Keratinocyte (primary cell): ENCODE measurements at regions not wholly inside any gene's neighbourhood (a gene's known extent, or its start where the extent isn't known, plus 50 kb on each side); places are given as distances from the start of the nearest gene placed in this dataset.

Experiments used
- DNase-seq: peaks from one replicate; pipeline ENCODE4 v3.0.0-alpha.2; 2011; ENCODE audit warnings: low read depth, missing footprints, low spot score
- FAIRE-seq: peaks from 2 replicates; lab custom pipeline; 2011; peaks lifted over from hg19 to GRCh38; lab: Jason Lieb, UNC
- H2AFZ ChIP-seq: 2 replicates; pipeline ENCODE4 v1.6.0; 2012; ENCODE audit warnings: low read length, control low read depth, inconsistent platforms; ENCODE audit not compliant: control insufficient read depth
- H3K27ac ChIP-seq: 2 replicates; pipeline ENCODE4 v1.5.1; 2011; ENCODE audit warnings: low read length; ENCODE audit not compliant: control insufficient read depth, insufficient read depth
- H3K27me3 ChIP-seq: 3 replicates; pipeline ENCODE4 v1.6.0; 2011; ENCODE audit warnings: low read length; ENCODE audit not compliant: control insufficient read depth, insufficient read depth; ENCODE audit errors: extremely low read depth
- H3K36me3 ChIP-seq, 2 experiments: 2 replicates in 1 of 2; 3 replicates in 1 of 2; pipeline ENCODE4 v1.5.1; 2011; ENCODE audit warnings: low read length in 2 of 2, mild to moderate bottlenecking in 1 of 2; ENCODE audit not compliant: control insufficient read depth in 2 of 2, insufficient read depth in 2 of 2; ENCODE audit errors: extremely low read depth in 1 of 2
- H3K4me1 ChIP-seq: 3 replicates; pipeline ENCODE4 v1.5.1; 2011; ENCODE audit warnings: low read length; ENCODE audit not compliant: control insufficient read depth, insufficient read depth; ENCODE audit errors: extremely low read depth
- H3K4me2 ChIP-seq: 3 replicates; pipeline ENCODE4 v1.6.0; 2011; ENCODE audit warnings: low read depth, low read length; ENCODE audit not compliant: control insufficient read depth, insufficient read depth; ENCODE audit errors: extremely low read depth
- H3K4me3 ChIP-seq, 3 experiments: fragments of 200-600 bp in 1 of 3; sonication (generic) in 1 of 3; 2 replicates in 2 of 3; 3 replicates in 1 of 3; pipeline ENCODE4 v1.5.1; 2011 to 2016; ENCODE audit warnings: low read length in 3 of 3, mild to moderate bottlenecking in 3 of 3, control low read depth in 2 of 3, inconsistent platforms in 1 of 3, low read depth in 1 of 3, mixed read lengths in 1 of 3, mixed run types in 1 of 3, moderate library complexity in 1 of 3; ENCODE audit not compliant: control insufficient read depth in 2 of 3, insufficient read depth in 2 of 3; ENCODE audit errors: extremely low read depth in 1 of 3
- H3K79me2 ChIP-seq: 2 replicates; pipeline ENCODE4 v1.6.0; 2012; ENCODE audit warnings: low read length; ENCODE audit not compliant: control insufficient read depth, insufficient read depth
- H3K9ac ChIP-seq: 3 replicates; pipeline ENCODE4 v1.6.0; 2011; ENCODE audit warnings: low read length; ENCODE audit not compliant: control insufficient read depth, insufficient read depth; ENCODE audit errors: extremely low read depth
- H3K9me1 ChIP-seq: 3 replicates; pipeline ENCODE4 v1.6.0; 2011; ENCODE audit warnings: low read length; ENCODE audit not compliant: control insufficient read depth, insufficient read depth; ENCODE audit errors: extremely low read depth
- H3K9me3 ChIP-seq: 2 replicates; pipeline ENCODE4 v1.5.1; 2012; ENCODE audit warnings: low read depth, low read length; ENCODE audit not compliant: control insufficient read depth
- H4K20me1 ChIP-seq: 3 replicates; pipeline ENCODE4 v1.6.0; 2011; ENCODE audit warnings: low read length; ENCODE audit not compliant: control insufficient read depth, insufficient read depth; ENCODE audit errors: extremely low read depth
- EZH2 ChIP-seq: IDR thresholded peaks from one replicate; pipeline ENCODE4 v1.6.1; 2012; ENCODE audit warnings: inconsistent platforms, mild to moderate bottlenecking, low read length, moderate library complexity
- dilution Hi-C: fragments of 300-500 bp; cut with MboI; formaldehyde crosslinking; loops from one replicate; pipeline ENCODE4 v1.7.0; 2020; ENCODE audit warnings: low sequenced_read_pairs; ENCODE audit not compliant: extremely low pct_ligation_motif_present
- TF ChIP-seq, protein P1 (sequence below), 3 experiments: IDR thresholded peaks in 1 of 3; conservative IDR thresholded peaks in 1 of 3; optimal IDR thresholded peaks in 1 of 3; 2 replicates in 2 of 3; 3 replicates in 1 of 3; pipeline versions ENCODE3 to v1.5.1; 2011; ENCODE audit warnings: low read length in 3 of 3, mild to moderate bottlenecking in 3 of 3, moderate library complexity in 2 of 3, control low read depth in 1 of 3, inconsistent platforms in 1 of 3; ENCODE audit not compliant: insufficient read depth in 2 of 3; ENCODE audit errors: extremely low read depth in 1 of 3

DNA sequence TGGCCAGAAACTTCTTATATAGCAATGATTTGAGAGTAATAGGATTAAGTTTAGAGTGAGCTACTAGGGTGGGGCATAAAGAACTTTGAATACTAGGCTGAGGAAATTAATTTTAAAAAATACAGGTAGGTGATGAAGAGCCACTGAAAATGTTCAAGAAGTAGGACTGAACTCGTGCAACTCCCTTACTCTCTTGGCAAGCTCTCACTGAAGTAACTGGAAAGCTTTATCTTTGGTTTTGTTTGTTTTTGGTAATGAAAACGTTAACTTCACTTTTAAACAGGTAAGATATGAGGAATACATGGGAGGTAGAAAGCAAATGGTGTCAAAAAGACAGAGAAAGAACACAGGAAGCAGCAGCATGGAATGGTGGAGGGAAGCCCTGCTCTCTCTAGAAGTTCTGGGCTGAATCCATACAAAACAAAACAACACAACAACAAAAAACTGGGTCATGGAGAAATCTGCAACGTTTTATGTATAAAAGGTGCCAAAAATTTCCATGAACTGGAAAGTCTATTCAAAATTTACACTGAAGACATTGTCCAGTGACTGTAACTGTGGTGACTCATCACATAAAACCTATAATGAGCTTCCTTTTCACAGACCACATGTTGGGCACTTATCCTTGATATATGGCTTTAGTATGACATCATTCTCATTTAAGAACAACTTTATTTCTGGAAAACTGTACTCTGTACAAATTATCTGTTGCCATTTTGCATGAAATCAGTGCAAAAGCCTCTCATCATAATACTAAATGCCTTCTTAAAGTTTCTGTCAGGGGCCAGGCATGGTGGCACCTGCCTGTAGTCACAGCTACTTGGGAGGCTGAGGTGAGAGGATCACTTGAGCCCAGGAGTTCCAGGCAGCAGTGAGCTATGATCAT, 91.2 kb upstream of the CHD1 start:
- Histone ChIP-seq H3K4me3 (no peak overlapping the region), H3K27ac (no peak overlapping the region), H2AFZ (no peak overlapping the region), H3K9me3 (no peaks in the 10 kb centered on the region), H3K36me3 (no peaks in the 10 kb centered on the region), H4K20me1 (no peaks in the 10 kb centered on the region), H3K4me2 (peak overlapping the region; percentile 18), H3K4me1 (peaks cover 8% of the 10 kb centered on the region), H3K9me1 (no peaks in the 10 kb centered on the region), H3K79me2 (no peaks in the 10 kb centered on the region), H3K9ac (no peak overlapping the region), H3K27me3 (no peaks in the 10 kb centered on the region)
- no peak for DNase-seq
- FAIRE-seq = no peak
- TF ChIP-seq, protein P1, sequence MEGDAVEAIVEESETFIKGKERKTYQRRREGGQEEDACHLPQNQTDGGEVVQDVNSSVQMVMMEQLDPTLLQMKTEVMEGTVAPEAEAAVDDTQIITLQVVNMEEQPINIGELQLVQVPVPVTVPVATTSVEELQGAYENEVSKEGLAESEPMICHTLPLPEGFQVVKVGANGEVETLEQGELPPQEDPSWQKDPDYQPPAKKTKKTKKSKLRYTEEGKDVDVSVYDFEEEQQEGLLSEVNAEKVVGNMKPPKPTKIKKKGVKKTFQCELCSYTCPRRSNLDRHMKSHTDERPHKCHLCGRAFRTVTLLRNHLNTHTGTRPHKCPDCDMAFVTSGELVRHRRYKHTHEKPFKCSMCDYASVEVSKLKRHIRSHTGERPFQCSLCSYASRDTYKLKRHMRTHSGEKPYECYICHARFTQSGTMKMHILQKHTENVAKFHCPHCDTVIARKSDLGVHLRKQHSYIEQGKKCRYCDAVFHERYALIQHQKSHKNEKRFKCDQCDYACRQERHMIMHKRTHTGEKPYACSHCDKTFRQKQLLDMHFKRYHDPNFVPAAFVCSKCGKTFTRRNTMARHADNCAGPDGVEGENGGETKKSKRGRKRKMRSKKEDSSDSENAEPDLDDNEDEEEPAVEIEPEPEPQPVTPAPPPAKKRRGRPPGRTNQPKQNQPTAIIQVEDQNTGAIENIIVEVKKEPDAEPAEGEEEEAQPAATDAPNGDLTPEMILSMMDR (optimal IDR thresholded peaks at IDR 0.05 in 1 of 3, IDR thresholded peaks at IDR 0.05 in 1 of 3, conservative IDR thresholded peaks at IDR 0.05 in 1 of 3; ENCODE audit: extremely low read depth in 1 of 3, insufficient read depth in 2 of 3, low read length in 3 of 3) = no peak
- no peak for TF ChIP-seq EZH2
- dilution Hi-C loops = no loop called here

DNA sequence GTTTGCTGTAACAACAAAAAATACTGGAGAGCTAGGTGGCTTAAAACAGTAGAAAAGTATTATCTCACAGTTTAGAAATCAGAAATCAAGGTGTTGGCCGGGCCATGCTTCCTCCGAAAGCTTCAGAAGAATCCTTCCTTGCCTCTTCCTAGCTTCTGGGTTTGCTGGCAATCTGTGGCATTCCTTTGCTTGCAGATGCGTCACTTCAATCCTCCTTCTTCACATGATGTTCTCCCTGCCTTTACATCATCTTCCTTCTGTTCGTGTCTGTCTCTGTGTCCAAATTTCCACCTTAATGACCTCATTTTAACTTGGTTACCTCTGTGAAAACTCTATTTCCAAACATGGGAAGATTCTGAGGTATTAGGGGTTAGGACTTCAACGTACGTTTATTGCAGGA, 90.4 kb upstream of the CHD1 start:
- Histone ChIP-seq H3K9me1 (no peaks in the 10 kb centered on the region), H3K27ac (no peak overlapping the region), H3K4me2 (no peak overlapping the region), H3K27me3 (no peaks in the 10 kb centered on the region), H3K4me1 (peaks cover 8% of the 10 kb centered on the region), H4K20me1 (no peaks in the 10 kb centered on the region), H2AFZ (no peak overlapping the region), H3K9ac (no peak overlapping the region), H3K79me2 (no peaks in the 10 kb centered on the region), H3K4me3 (no peak overlapping the region), H3K9me3 (no peaks in the 10 kb centered on the region), H3K36me3 (no peaks in the 10 kb centered on the region)
- no peak for DNase-seq
- dilution Hi-C loops = no loop called here
- TF ChIP-seq, protein P1 (optimal IDR thresholded peaks at IDR 0.05 in 1 of 3, IDR thresholded peaks at IDR 0.05 in 1 of 3, conservative IDR thresholded peaks at IDR 0.05 in 1 of 3; ENCODE audit: extremely low read depth in 1 of 3, insufficient read depth in 2 of 3, low read length in 3 of 3) = no peak
- no peak for TF ChIP-seq EZH2
- no peak for FAIRE-seq
